ENCODE measurements at regions not wholly inside any gene's neighbourhood (a gene's known extent, or its start where the extent isn't known, plus 50 kb on each side); places are given as distances from the start of the nearest gene placed in this dataset.

- WGBS (ENCODE audit: insufficient coverage), result 100% methylated on average over 1 of the region's 2 CpGs
- Mint-ChIP-seq H3K4me3 (no peak overlapping the region), H3K27me3 (ENCODE audit: low read depth in 3 of 3) (peaks cover 16 to 31% (median 30%) of the 10 kb centered on the region in 3 donors), H3K9me3 (peaks cover 0 to 5% (median 2%) of the 10 kb centered on the region in 7 donors), H3K27ac (no peak overlapping the region), H3K4me1 (no peaks in the 10 kb centered on the region), H3K36me3 (no peaks in the 10 kb centered on the region)
- no peak overlapping the region for H3K4me2 ChIP-seq (replicated peaks; ENCODE audit: extremely low read depth, low read length, poor library complexity, severe bottlenecking)
- H3K79me2 ChIP-seq (ENCODE audit: insufficient read depth, low read length), result no peaks in the 10 kb centered on the region
- TF ChIP-seq CTCF (IDR thresholded peaks at IDR 0.05), result no peak
- H3K4me1 ChIP-seq (ENCODE audit: control insufficient read depth in 1 of 2, insufficient read depth in 2 of 2, low read length in 2 of 2), result no peaks in the 10 kb centered on the region
- H3K27ac ChIP-seq (ENCODE audit: low read depth in 1 of 2, low read length in 2 of 2), result no peak overlapping the region
- intact Hi-C loops (cut with micrococcal nuclease), result no loop called here
- no peak overlapping the region for H3K9ac ChIP-seq (ENCODE audit: insufficient read depth, low read length, poor library complexity, severe bottlenecking)
- no peaks in the 10 kb centered on the region for H3K36me3 ChIP-seq (replicated peaks in 1 of 2; ENCODE audit: control insufficient read depth in 1 of 2, insufficient read depth in 2 of 2, low read length in 2 of 2)
- no peak for DNase-seq
- no peak overlapping the region for H3K4me3 ChIP-seq (replicated peaks in 1 of 3; ENCODE audit: low read depth in 2 of 3, low read length in 3 of 3)
- H3K27me3 ChIP-seq (ENCODE audit: control insufficient read depth in 2 of 2, insufficient read depth in 2 of 2, low read length in 2 of 2), result peaks cover 28 to 37% of the 10 kb centered on the region in 2 donors
- H2AFZ ChIP-seq (ENCODE audit: insufficient read depth, low read depth, low read length, poor library complexity, severe bottlenecking), result no peak overlapping the region
- no peaks in the 10 kb centered on the region for H4K20me1 ChIP-seq (ENCODE audit: insufficient read depth, low read length)
- H3K9me3 ChIP-seq (replicated peaks in 1 of 2; ENCODE audit: control insufficient read depth in 1 of 2, insufficient read depth in 1 of 2, low read length in 2 of 2), result peaks cover 0 to under 1% of the 10 kb centered on the region in 2 donors
Observed at GRCh38 chr15:39286706-39287105, 294.2 kb upstream of the THBS1 start.

- no peak for TF ChIP-seq CTCF (IDR thresholded peaks at IDR 0.05)
- Mint-ChIP-seq H3K36me3 (no peaks in the 10 kb centered on the region), H3K9me3 (peaks cover 1 to 10% (median 4%) of the 10 kb centered on the region in 7 donors), H3K27me3 (ENCODE audit: low read depth in 3 of 3) (peaks cover 16 to 31% (median 30%) of the 10 kb centered on the region in 3 donors), H3K4me3 (peak overlapping the region in 1 of 2 donors; percentile 47), H3K27ac (no peak overlapping the region), H3K4me1 (no peaks in the 10 kb centered on the region)
- Histone ChIP-seq H2AFZ (ENCODE audit: insufficient read depth, low read depth, low read length, poor library complexity, severe bottlenecking) (no peak overlapping the region), H3K4me3 (replicated peaks in 1 of 3; ENCODE audit: low read depth in 2 of 3, low read length in 3 of 3) (no peak overlapping the region), H3K79me2 (ENCODE audit: insufficient read depth, low read length) (no peaks in the 10 kb centered on the region), H3K4me1 (ENCODE audit: control insufficient read depth in 1 of 2, insufficient read depth in 2 of 2, low read length in 2 of 2) (no peaks in the 10 kb centered on the region), H3K4me2 (replicated peaks; ENCODE audit: extremely low read depth, low read length, poor library complexity, severe bottlenecking) (no peak overlapping the region), H3K27me3 (ENCODE audit: control insufficient read depth in 2 of 2, insufficient read depth in 2 of 2, low read length in 2 of 2) (peaks cover 28 to 37% of the 10 kb centered on the region in 2 donors), H3K9me3 (replicated peaks in 1 of 2; ENCODE audit: control insufficient read depth in 1 of 2, insufficient read depth in 1 of 2, low read length in 2 of 2) (peaks cover 0 to 7% of the 10 kb centered on the region in 2 donors), H4K20me1 (ENCODE audit: insufficient read depth, low read length) (no peaks in the 10 kb centered on the region), H3K9ac (ENCODE audit: insufficient read depth, low read length, poor library complexity, severe bottlenecking) (no peak overlapping the region), H3K27ac (ENCODE audit: low read depth in 1 of 2, low read length in 2 of 2) (no peak overlapping the region), H3K36me3 (replicated peaks in 1 of 2; ENCODE audit: control insufficient read depth in 1 of 2, insufficient read depth in 2 of 2, low read length in 2 of 2) (no peaks in the 10 kb centered on the region)
- intact Hi-C loops (cut with micrococcal nuclease), result no loop called here
- WGBS (ENCODE audit: insufficient coverage), result 83% methylated on average over 2 of the region's 6 CpGs
- DNase-seq, result no peak
Observed at GRCh38 chr15:39287322-39288195, 293.3 kb upstream of the THBS1 start.
